ENCODE measurements at regions not wholly inside any gene's neighbourhood (a gene's known extent, or its start where the extent isn't known, plus 50 kb on each side); places are given as distances from the start of the nearest gene placed in this dataset.

- ChIA-PET CTCF (ENCODE audit: unreplicated experiment) (no interaction called here), POLR2A (no interaction called here)
- H3K79me2 ChIP-seq (ENCODE audit: insufficient read depth, low read depth, low read length): no peaks in the 10 kb centered on the region
- intact Hi-C loops (cut with micrococcal nuclease; ENCODE audit: unreplicated experiment): no loop called here
- H4K20me1 ChIP-seq (ENCODE audit: insufficient read depth, low read length): no peaks in the 10 kb centered on the region
- DNase-seq (ENCODE audit: low spot score): no peak
- H3K9me3 ChIP-seq (ENCODE audit: low read length): no peaks in the 10 kb centered on the region
- H2AFZ ChIP-seq (ENCODE audit: low read length): no peak overlapping the region
- H3K9me2 ChIP-seq (ENCODE audit: insufficient read depth, low read length): no peaks in the 10 kb centered on the region
- H3K4me3 ChIP-seq (ENCODE audit: low read depth, low read length, poor library complexity, severe bottlenecking): no peak overlapping the region
- no peak overlapping the region for H3K27ac ChIP-seq (ENCODE audit: low read depth, low read length, poor library complexity, severe bottlenecking)
- H3K4me1 ChIP-seq (ENCODE audit: insufficient read depth, low read length, poor library complexity, severe bottlenecking): no peaks in the 10 kb centered on the region
- H3K4me2 ChIP-seq (ENCODE audit: low read length): no peak overlapping the region
- H3K36me3 ChIP-seq (ENCODE audit: insufficient read depth, low read length): no peaks in the 10 kb centered on the region
- BruUV-seq (replicated peaks): no TSS peak
- TF ChIP-seq CTCF (conservative IDR thresholded peaks at IDR 0.05; ENCODE audit: low read length) (no peak), EZH2phosphoT487 (IDR thresholded peaks at IDR 0.05; ENCODE audit: borderline replicate concordance, low read depth, low read length) (no peak)
Measured at GRCh38 chr5:175045820-175046219, 321.4 kb downstream of the MSX2 start.

DNA sequence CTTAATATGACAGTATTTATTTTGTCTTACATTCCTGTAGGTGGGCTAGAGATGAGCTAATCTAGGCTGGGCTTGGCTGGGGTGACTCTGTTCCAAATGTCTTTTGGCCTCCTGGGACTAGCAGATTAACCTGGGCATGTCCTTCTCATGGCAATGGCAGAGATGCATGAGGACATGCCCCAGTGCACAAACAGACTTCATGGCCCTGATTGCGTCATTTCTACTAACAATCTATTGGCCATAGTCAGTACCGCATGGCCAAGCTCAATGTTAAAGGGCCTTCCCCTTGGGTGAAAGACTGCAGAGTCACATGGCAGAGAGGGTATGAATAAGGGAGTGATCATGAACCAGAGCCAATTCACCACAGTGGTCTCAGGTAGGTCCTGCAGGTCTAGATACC is 313.4 kb downstream of the MSX2 start:
- no peaks in the 10 kb centered on the region for H4K20me1 ChIP-seq (ENCODE audit: insufficient read depth, low read length)

More for the DNA sequence above, 313.4 kb downstream of the MSX2 start:
- ChIA-PET CTCF (ENCODE audit: unreplicated experiment) (no interaction called here), POLR2A (no interaction called here)
- intact Hi-C loops (cut with micrococcal nuclease; ENCODE audit: unreplicated experiment): no loop called here
- Histone ChIP-seq H3K9me2 (ENCODE audit: insufficient read depth, low read length) (no peaks in the 10 kb centered on the region), H3K36me3 (ENCODE audit: insufficient read depth, low read length) (no peaks in the 10 kb centered on the region), H3K27ac (ENCODE audit: low read depth, low read length, poor library complexity, severe bottlenecking) (no peak overlapping the region), H2AFZ (ENCODE audit: low read length) (no peak overlapping the region), H3K79me2 (ENCODE audit: insufficient read depth, low read depth, low read length) (no peaks in the 10 kb centered on the region), H3K4me2 (ENCODE audit: low read length) (no peak overlapping the region), H3K9me3 (ENCODE audit: low read length) (no peaks in the 10 kb centered on the region), H3K4me1 (ENCODE audit: insufficient read depth, low read length, poor library complexity, severe bottlenecking) (no peaks in the 10 kb centered on the region), H3K4me3 (ENCODE audit: low read depth, low read length, poor library complexity, severe bottlenecking) (no peak overlapping the region)
- no peak for DNase-seq (ENCODE audit: low spot score)
- BruUV-seq (replicated peaks): no TSS peak
- TF ChIP-seq EZH2phosphoT487 (IDR thresholded peaks at IDR 0.05; ENCODE audit: borderline replicate concordance, low read depth, low read length) (no peak), CTCF (conservative IDR thresholded peaks at IDR 0.05; ENCODE audit: low read length) (no peak)
